ENCODE measurements at regions not wholly inside any gene's neighbourhood (a gene's known extent, or its start where the extent isn't known, plus 50 kb on each side); places are given as distances from the start of the nearest gene placed in this dataset.
"Not testable (repeated sequence)": the region's sequence is repeated elsewhere in the genome, so short reads cannot be mapped to it uniquely, and the experiment has no call there.

GRCh38 chr5:174498575-174498974 lies 225.8 kb upstream of the MSX2 start:
- DNase-seq: not testable (repeated sequence)

- no peak for DNase-seq
Measured at GRCh38 chr5:174500636-174501035, 223.7 kb upstream of the MSX2 start.

GRCh38 chr5:174501461-174502069 lies 222.8 kb upstream of the MSX2 start:
- no peak for DNase-seq

- no peak for DNase-seq
Measured at GRCh38 chr5:174503086-174503460, 221.3 kb upstream of the MSX2 start.

- DNase-seq: no peak
Measured at GRCh38 chr5:174503461-174504265, 220.7 kb upstream of the MSX2 start.

GRCh38 chr5:174504266-174504726 lies 220.1 kb upstream of the MSX2 start:
- DNase-seq: no peak

GRCh38 chr5:174505621-174506020 lies 218.8 kb upstream of the MSX2 start:
- DNase-seq: no peak

- DNase-seq: not testable (repeated sequence)
Measured at GRCh38 chr5:174510782-174511453, 213.5 kb upstream of the MSX2 start.

- no peak for DNase-seq
Measured at GRCh38 chr5:174511714-174512253, 212.6 kb upstream of the MSX2 start.

- DNase-seq: no peak
Measured at GRCh38 chr5:174514325-174514724, 210.1 kb upstream of the MSX2 start.

GRCh38 chr5:174514983-174515394 lies 209.4 kb upstream of the MSX2 start:
- no peak for DNase-seq

- DNase-seq: no peak
Measured at GRCh38 chr5:174516741-174517140, 207.6 kb upstream of the MSX2 start.

GRCh38 chr5:174518512-174518911 lies 205.9 kb upstream of the MSX2 start:
- DNase-seq: no peak

GRCh38 chr5:174520420-174521396 lies 203.7 kb upstream of the MSX2 start:
- no peak for DNase-seq

- DNase-seq: no peak
Measured at GRCh38 chr5:174521449-174521848, 202.9 kb upstream of the MSX2 start.

GRCh38 chr5:174522480-174523260 lies 201.7 kb upstream of the MSX2 start:
- no peak for DNase-seq

GRCh38 chr5:174523311-174524071 lies 200.9 kb upstream of the MSX2 start:
- no peak for DNase-seq

- DNase-seq: no peak
Measured at GRCh38 chr5:174524351-174524750, 200.0 kb upstream of the MSX2 start.

GRCh38 chr5:174526177-174526576 lies 198.2 kb upstream of the MSX2 start:
- no peak for DNase-seq

GRCh38 chr5:174527916-174528540 lies 196.4 kb upstream of the MSX2 start:
- no peak for DNase-seq
